ENCODE measurements at regions not wholly inside any gene's neighbourhood (a gene's known extent, or its start where the extent isn't known, plus 50 kb on each side); places are given as distances from the start of the nearest gene placed in this dataset.

DNA sequence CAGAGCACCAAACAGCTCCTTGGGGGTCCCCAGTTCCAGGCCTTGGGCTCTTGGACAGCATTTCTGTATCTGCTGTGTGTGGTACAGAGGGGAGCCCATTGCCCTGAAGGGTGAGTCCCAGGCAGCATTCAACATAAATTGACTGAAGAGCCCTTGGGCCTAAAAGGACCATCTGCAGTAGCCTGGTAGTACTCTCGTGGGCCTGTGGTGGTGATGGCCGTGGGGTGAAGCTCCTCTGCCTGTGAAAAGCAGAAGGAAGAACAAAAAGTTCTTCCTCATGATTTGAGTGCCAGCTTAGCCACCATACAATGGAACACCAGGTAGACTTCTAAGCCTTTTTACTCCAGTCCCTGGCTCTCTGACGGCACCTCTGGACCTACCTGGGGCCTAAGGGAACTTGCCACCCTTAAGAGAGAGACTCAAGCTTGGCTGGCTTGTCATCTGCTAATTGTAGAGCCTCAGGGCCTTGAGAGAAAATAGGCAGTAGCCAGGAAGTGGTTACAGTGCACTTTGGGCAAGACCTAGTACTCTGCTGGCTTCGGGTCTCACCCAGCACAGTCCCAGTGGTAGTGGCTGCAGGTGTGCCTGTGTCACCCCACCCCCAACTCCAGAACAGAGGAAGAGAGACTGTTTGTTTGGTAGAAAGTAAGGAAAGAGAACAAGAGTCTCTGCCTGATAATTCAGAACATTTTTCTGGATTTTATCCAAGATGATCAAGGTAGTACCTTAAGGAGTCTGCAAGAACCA is 84.6 kb upstream of the CERS6 start (continued):
- no peak for TF ChIP-seq MAX (IDR thresholded peaks at IDR 0.05)
- no peak for TF ChIP-seq EZH2phosphoT487 (IDR thresholded peaks at IDR 0.05; ENCODE audit: borderline replicate concordance)

DNA sequence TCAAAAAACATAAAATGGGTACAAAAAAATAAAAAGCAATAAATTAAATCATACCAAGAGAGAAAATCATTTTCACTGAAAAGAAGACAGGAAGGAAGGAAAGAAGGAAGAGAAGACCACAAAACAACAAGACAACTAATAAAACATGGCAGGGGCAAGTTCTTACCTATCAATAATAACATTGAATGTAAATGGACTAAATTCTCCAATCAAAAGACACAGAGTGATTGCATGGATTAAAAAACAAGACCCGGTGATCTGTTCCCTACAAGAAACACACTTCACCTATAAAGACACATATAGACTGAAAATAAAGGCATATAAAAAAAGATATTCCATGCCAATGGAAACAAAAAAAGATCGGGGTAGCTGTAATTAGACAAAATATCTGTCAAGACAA is 82.6 kb upstream of the CERS6 start:
- intact Hi-C loops (cut with micrococcal nuclease), result no loop called here
- Histone ChIP-seq H3K36me3 (ENCODE audit: control insufficient read depth in 1 of 2, insufficient read depth in 2 of 2, low read length in 2 of 2) (no peaks in the 10 kb centered on the region), H3K9me2 (ENCODE audit: insufficient read depth) (no peaks in the 10 kb centered on the region), H2AFZ (ENCODE audit: low read depth, low read length, poor library complexity, severe bottlenecking) (no peak overlapping the region), H3K4me2 (ENCODE audit: low read length) (no peak overlapping the region), H3K27ac (ENCODE audit: low read depth, low read length) (no peak overlapping the region), H3K27me3 (ENCODE audit: insufficient read depth, low read length) (no peaks in the 10 kb centered on the region), H3K79me2 (ENCODE audit: insufficient read depth, low read length) (no peaks in the 10 kb centered on the region), H3K9me3 (ENCODE audit: control insufficient read depth in 1 of 2, insufficient read depth in 1 of 2, low read depth in 1 of 2, low read length in 2 of 2) (no peaks in the 10 kb centered on the region), H3K9ac (ENCODE audit: low read length) (no peak overlapping the region), H3K4me3 (replicated peaks in 1 of 2; ENCODE audit: low read depth in 1 of 2, low read length in 2 of 2) (no peak overlapping the region), H3K4me1 (ENCODE audit: control insufficient read depth in 1 of 2, insufficient read depth in 2 of 2, low read length in 2 of 2) (no peaks in the 10 kb centered on the region), H4K20me1 (ENCODE audit: insufficient read depth) (no peaks in the 10 kb centered on the region)
- POLR2A ChIA-PET, result interaction anchor here (0.6 kb wide), 1 partner anchor 22 kb away, joined by 3 read pairs; no protein-coding TSS in a partner anchor
- RAD21 ChIA-PET (ENCODE audit: low non-redundant PET in 1 of 2, low total read pairs in 2 of 2, uncharacterized antibody in 2 of 2, unreplicated experiment in 2 of 2), result no interaction called here
- no peak for TF ChIP-seq RAD21 (IDR thresholded peaks at IDR 0.05; ENCODE audit: low read depth)
- TF ChIP-seq SP1 (IDR thresholded peaks at IDR 0.05; ENCODE audit: low read depth), result no peak
- no peak for TF ChIP-seq ATF3 (IDR thresholded peaks at IDR 0.05)
- TF ChIP-seq MAX (IDR thresholded peaks at IDR 0.05), result no peak
- TF ChIP-seq SRF (IDR thresholded peaks at IDR 0.05; ENCODE audit: low read depth), result no peak
- TF ChIP-seq ELF1 (IDR thresholded peaks at IDR 0.05; ENCODE audit: borderline replicate concordance, low read depth), result no peak
- no peak for TF ChIP-seq FOSL1 (IDR thresholded peaks at IDR 0.05; ENCODE audit: low read depth)
- TF ChIP-seq, protein P1, sequence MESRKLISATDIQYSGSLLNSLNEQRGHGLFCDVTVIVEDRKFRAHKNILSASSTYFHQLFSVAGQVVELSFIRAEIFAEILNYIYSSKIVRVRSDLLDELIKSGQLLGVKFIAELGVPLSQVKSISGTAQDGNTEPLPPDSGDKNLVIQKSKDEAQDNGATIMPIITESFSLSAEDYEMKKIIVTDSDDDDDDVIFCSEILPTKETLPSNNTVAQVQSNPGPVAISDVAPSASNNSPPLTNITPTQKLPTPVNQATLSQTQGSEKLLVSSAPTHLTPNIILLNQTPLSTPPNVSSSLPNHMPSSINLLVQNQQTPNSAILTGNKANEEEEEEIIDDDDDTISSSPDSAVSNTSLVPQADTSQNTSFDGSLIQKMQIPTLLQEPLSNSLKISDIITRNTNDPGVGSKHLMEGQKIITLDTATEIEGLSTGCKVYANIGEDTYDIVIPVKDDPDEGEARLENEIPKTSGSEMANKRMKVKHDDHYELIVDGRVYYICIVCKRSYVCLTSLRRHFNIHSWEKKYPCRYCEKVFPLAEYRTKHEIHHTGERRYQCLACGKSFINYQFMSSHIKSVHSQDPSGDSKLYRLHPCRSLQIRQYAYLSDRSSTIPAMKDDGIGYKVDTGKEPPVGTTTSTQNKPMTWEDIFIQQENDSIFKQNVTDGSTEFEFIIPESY (IDR thresholded peaks at IDR 0.05; ENCODE audit: extremely low read depth, insufficient replicate concordance, low read length), result no peak
- no peak for TF ChIP-seq SIN3A (IDR thresholded peaks at IDR 0.05; ENCODE audit: low read depth)
- no peak for TF ChIP-seq EZH2 (IDR thresholded peaks at IDR 0.05)
- TF ChIP-seq POLR2AphosphoS5 (IDR thresholded peaks at IDR 0.05; ENCODE audit: low read depth, low read length), result no peak
- TF ChIP-seq ZNF274 (IDR thresholded peaks at IDR 0.05; ENCODE audit: low read depth, low read length), result no peak
- no peak for TF ChIP-seq EZH2phosphoT487 (IDR thresholded peaks at IDR 0.05; ENCODE audit: borderline replicate concordance)
- no peak for TF ChIP-seq JUND (IDR thresholded peaks at IDR 0.05)
- no peak for TF ChIP-seq EGR1 (IDR thresholded peaks at IDR 0.05; ENCODE audit: low read depth)
- no TSS peak for BruUV-seq (replicated peaks)
- DNase-seq (ENCODE audit: low read depth, low spot score) (no peak), ATAC-seq (no peak)
- CTCF ChIA-PET, result no interaction called here

Data from HCT116 (cell line).